ENCODE measurements at regions not wholly inside any gene's neighbourhood (a gene's known extent, or its start where the extent isn't known, plus 50 kb on each side); places are given as distances from the start of the nearest gene placed in this dataset.

- H3K27ac ChIP-seq: no peak overlapping the region
- ChIA-PET CTCF (no interaction called here), POLR2A (ENCODE audit: low non-redundant PET) (no interaction called here)
- DNase-seq (ENCODE audit: low spot score): no peak
- TF ChIP-seq CTCF (conservative IDR thresholded peaks at IDR 0.05; ENCODE audit: low read depth): no peak
These were observed 746.3 kb downstream of the SATB2 start for GRCh38 chr2:198711484-198711883.

GRCh38 chr2:198710562-198710961, 747.2 kb downstream of the SATB2 start:
- POLR2A ChIA-PET (ENCODE audit: low non-redundant PET): no interaction called here
- no peak overlapping the region for H3K27ac ChIP-seq
- no peak for DNase-seq (ENCODE audit: low spot score)
- CTCF ChIA-PET: no interaction called here
- TF ChIP-seq CTCF (conservative IDR thresholded peaks at IDR 0.05; ENCODE audit: low read depth): no peak

- TF ChIP-seq CTCF (conservative IDR thresholded peaks at IDR 0.05; ENCODE audit: low read depth): no peak
- H3K27ac ChIP-seq: no peak overlapping the region
- no peak for DNase-seq (ENCODE audit: low spot score)
- POLR2A ChIA-PET (ENCODE audit: low non-redundant PET): no interaction called here
- CTCF ChIA-PET: no interaction called here
These were observed 751.2 kb downstream of the SATB2 start for GRCh38 chr2:198706476-198707082.

- CTCF ChIA-PET: no interaction called here
- DNase-seq (ENCODE audit: low spot score): no peak
- H3K27ac ChIP-seq: no peak overlapping the region
- TF ChIP-seq CTCF (conservative IDR thresholded peaks at IDR 0.05; ENCODE audit: low read depth): no peak
- POLR2A ChIA-PET (ENCODE audit: low non-redundant PET): no interaction called here
These were observed 754.5 kb downstream of the SATB2 start for GRCh38 chr2:198703281-198703680.

- ChIA-PET CTCF (no interaction called here), POLR2A (ENCODE audit: low non-redundant PET) (no interaction called here)
- no peak for TF ChIP-seq CTCF (conservative IDR thresholded peaks at IDR 0.05; ENCODE audit: low read depth)
- DNase-seq (ENCODE audit: low spot score): no peak
- H3K27ac ChIP-seq: no peak overlapping the region
These were observed 754.9 kb downstream of the SATB2 start for GRCh38 chr2:198702796-198703195.

- DNase-seq (ENCODE audit: low spot score): no peak
- ChIA-PET POLR2A (ENCODE audit: low non-redundant PET) (no interaction called here), CTCF (no interaction called here)
- no peak for TF ChIP-seq CTCF (conservative IDR thresholded peaks at IDR 0.05; ENCODE audit: low read depth)
- H3K27ac ChIP-seq: no peak overlapping the region
These were observed 756.3 kb downstream of the SATB2 start for GRCh38 chr2:198701481-198701880.

GRCh38 chr2:198700319-198700718, 757.4 kb downstream of the SATB2 start:
- ChIA-PET CTCF (no interaction called here), POLR2A (ENCODE audit: low non-redundant PET) (no interaction called here)
- no peak overlapping the region for H3K27ac ChIP-seq
- DNase-seq (ENCODE audit: low spot score): no peak
- TF ChIP-seq CTCF (conservative IDR thresholded peaks at IDR 0.05; ENCODE audit: low read depth): no peak

Data from RWPE1 (cell line).